ENCODE measurements at regions not wholly inside any gene's neighbourhood (a gene's known extent, or its start where the extent isn't known, plus 50 kb on each side); places are given as distances from the start of the nearest gene placed in this dataset.

DNA sequence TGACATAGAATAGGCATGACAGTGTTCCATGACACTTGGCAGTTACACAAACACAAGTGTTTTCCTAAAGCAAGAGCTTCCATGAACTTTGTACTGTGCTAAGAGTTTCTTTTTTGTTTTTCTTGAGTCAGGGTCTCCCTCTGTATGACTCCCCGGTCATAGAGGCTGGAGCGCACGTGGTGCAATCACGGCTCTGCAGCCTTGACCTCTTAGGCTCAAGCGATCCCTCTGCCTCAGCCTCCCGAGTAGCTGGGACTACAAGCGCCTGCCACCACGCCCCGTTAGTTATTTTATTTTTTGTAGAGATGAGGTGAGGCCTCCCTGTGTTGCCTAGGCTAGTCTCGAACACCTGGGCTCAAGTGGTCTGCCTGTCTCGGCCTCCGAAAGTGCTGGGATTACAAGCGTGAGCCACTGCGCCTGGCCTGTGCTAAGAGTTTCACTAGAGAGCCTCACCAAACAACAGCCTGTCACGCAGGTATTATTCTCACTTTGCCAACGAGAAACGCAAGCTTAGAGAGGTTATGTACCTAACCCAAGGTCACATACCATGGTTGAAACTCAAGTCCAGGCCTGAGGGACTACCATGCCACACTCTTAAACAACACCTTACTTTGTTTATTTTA, 355.9 kb downstream of the KLF12 start:
- H3K36me3 ChIP-seq (ENCODE audit: insufficient read depth, low read length) = peaks cover 4% of the 10 kb centered on the region
- H3K9me3 ChIP-seq (replicated peaks; ENCODE audit: low read length) = no peaks in the 10 kb centered on the region
- no peaks in the 10 kb centered on the region for H3K27me3 ChIP-seq (ENCODE audit: control insufficient read depth, insufficient read depth, low read length)
- H3K9ac ChIP-seq (ENCODE audit: low read depth, low read length) = no peak overlapping the region
- no peaks in the 10 kb centered on the region for H3K4me1 ChIP-seq (ENCODE audit: control insufficient read depth, insufficient read depth, low read length)
- no peak overlapping the region for H3K4me2 ChIP-seq (ENCODE audit: low read length)
- no peak overlapping the region for H3K4me3 ChIP-seq (ENCODE audit: low read length)

DNA sequence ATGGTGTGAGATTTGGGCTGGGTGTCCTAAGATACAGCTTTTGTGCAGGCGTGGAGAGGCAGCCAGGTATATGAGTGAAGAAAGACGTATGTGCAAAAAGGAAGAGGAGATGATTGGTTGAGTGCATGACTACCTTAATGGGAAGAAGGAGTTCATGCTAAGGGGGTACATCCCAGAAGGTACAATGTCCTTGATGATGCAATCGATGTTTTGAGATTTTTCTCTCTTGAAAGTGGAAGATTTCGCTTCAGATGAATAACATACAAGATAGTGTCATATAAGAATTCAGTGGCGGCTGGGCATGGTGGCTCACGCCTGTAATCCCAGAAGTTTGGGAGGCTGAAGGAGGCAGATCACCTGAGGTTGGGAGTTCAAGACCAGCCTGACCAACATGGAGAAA, 357.1 kb downstream of the KLF12 start:
- Histone ChIP-seq H3K9ac (ENCODE audit: low read depth, low read length) (no peak overlapping the region), H3K4me3 (ENCODE audit: low read length) (no peak overlapping the region), H3K4me1 (ENCODE audit: control insufficient read depth, insufficient read depth, low read length) (no peaks in the 10 kb centered on the region), H3K36me3 (ENCODE audit: insufficient read depth, low read length) (peaks cover 12% of the 10 kb centered on the region), H3K27me3 (ENCODE audit: control insufficient read depth, insufficient read depth, low read length) (no peaks in the 10 kb centered on the region), H3K4me2 (ENCODE audit: low read length) (no peak overlapping the region), H3K9me3 (replicated peaks; ENCODE audit: low read length) (no peaks in the 10 kb centered on the region)

DNA sequence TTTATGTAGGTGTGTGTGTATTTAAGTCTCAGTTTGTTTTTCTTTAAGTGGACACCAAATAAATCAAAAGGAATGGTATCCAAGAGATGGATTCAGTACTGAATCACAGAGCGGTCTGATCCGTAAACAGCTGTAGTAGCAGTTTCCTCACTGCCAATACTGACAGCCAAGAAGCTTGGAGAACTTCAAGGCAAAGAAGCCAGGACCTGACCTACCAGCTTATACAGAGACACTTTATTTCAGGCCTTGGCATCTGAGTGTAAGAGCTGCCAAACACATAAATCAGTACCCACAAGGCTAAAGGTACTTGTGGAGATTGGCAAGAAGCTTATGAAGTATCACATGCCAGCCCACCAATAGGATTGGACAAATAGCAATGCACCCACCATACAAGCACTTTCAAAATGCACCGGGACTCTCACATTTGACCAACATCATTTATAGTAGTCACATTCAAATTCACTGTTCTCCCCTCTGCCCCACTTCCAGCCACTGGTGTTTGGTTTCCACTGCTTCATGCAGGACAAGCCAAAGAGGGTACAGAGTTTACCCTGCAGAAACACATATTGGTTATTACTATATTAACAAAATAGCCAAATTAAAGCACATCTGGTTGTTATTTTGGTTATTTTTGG, 357.9 kb downstream of the KLF12 start:
- H3K9ac ChIP-seq (ENCODE audit: low read depth, low read length) = no peak overlapping the region
- H3K4me3 ChIP-seq (ENCODE audit: low read length) = no peak overlapping the region
- H3K27me3 ChIP-seq (ENCODE audit: control insufficient read depth, insufficient read depth, low read length) = no peaks in the 10 kb centered on the region
- no peaks in the 10 kb centered on the region for H3K9me3 ChIP-seq (replicated peaks; ENCODE audit: low read length)
- H3K36me3 ChIP-seq (ENCODE audit: insufficient read depth, low read length) = peaks cover 12% of the 10 kb centered on the region
- no peaks in the 10 kb centered on the region for H3K4me1 ChIP-seq (ENCODE audit: control insufficient read depth, insufficient read depth, low read length)
- H3K4me2 ChIP-seq (ENCODE audit: low read length) = no peak overlapping the region

DNA sequence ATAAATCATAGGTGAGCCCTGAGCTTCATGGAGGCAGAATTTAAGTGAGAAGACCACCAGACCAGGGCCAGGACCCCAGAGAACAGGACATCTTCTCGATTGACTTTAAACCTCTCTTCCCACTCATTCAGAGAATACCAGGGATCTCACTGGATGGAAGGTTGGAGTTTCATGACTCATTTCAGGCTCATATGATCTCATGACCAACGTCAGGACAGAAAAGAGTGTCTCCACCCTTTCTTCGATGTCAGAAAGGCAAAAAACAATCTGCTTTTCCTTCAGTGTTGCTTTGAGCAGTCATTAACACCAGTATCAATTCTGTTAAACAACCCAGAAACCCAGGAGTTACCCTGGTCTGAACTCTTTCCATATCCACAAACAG, 361.0 kb downstream of the KLF12 start:
- Histone ChIP-seq H3K9ac (ENCODE audit: low read depth, low read length) (no peak overlapping the region), H3K4me1 (ENCODE audit: control insufficient read depth, insufficient read depth, low read length) (no peaks in the 10 kb centered on the region), H3K4me2 (ENCODE audit: low read length) (no peak overlapping the region), H3K4me3 (ENCODE audit: low read length) (no peak overlapping the region), H3K9me3 (replicated peaks; ENCODE audit: low read length) (no peaks in the 10 kb centered on the region), H3K27me3 (ENCODE audit: control insufficient read depth, insufficient read depth, low read length) (no peaks in the 10 kb centered on the region), H3K36me3 (ENCODE audit: insufficient read depth, low read length) (peaks cover 12% of the 10 kb centered on the region)

DNA sequence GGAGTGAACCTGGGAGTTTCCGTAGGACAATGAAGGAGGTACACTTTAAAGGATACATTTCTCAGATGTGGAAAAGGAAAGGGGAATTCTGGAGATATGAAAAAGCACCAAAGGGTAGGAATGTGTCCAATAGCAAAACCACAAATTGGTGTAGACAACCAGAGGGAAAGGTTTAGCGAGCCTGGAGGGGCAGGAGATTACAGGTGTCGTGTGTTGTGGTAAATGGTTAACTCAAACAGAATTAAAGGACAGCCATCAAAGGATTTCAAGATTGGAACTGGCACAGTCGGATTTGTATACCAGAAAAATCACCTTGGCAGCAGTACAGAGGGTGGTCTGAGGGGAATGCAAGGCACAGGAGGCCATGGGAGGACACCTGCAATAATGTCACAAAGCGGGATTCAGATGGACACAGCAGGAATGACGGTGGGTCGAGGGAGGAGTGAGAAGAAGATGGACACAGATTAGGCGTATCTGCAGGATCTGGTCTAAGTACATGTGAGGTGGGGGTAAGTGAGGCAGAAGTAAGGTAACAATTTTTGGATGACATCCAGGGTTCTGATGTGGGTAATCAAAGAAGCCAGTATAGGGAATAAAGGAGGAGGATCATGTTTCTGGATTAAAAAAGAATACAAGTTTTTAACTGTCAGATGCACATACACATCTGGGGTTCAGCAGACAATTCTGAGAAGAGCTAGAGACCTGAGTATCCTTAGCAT, 361.6 kb downstream of the KLF12 start:
- Histone ChIP-seq H3K4me3 (ENCODE audit: low read length) (no peak overlapping the region), H3K9ac (ENCODE audit: low read depth, low read length) (no peak overlapping the region), H3K36me3 (ENCODE audit: insufficient read depth, low read length) (peaks cover 12% of the 10 kb centered on the region), H3K27me3 (ENCODE audit: control insufficient read depth, insufficient read depth, low read length) (no peaks in the 10 kb centered on the region), H3K4me1 (ENCODE audit: control insufficient read depth, insufficient read depth, low read length) (peaks cover 4% of the 10 kb centered on the region), H3K9me3 (replicated peaks; ENCODE audit: low read length) (no peaks in the 10 kb centered on the region), H3K4me2 (ENCODE audit: low read length) (no peak overlapping the region)

DNA sequence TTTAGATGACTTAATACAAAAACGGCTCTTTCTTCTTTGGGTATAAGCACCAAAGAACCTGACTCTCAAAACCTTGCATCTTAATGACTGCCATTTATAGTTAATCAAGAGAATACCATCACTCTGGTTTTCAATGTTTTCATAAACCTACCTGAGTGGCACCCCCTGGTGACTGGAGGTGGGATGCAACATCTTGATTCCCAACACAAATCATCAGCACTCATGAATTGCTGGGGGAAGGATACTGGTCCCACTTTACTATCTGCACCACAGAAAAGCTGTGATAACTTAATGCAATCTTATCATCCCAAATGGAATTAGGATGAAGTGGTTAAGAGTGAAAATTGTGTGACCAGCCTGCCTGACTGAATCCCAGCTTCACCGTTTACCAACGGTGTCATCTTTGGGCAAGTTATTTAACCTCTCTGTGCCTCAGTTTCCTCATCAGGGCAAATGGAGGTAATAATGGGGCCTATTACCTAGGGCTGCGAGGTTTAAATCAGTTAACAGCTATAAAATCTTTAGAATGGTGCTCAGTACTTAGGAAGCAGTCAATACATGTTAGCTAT, 366.4 kb downstream of the KLF12 start:
- H3K4me2 ChIP-seq (ENCODE audit: low read length) = no peak overlapping the region
- H3K36me3 ChIP-seq (ENCODE audit: insufficient read depth, low read length) = peaks cover 9% of the 10 kb centered on the region
- H3K9me3 ChIP-seq (replicated peaks; ENCODE audit: low read length) = no peaks in the 10 kb centered on the region
- no peak overlapping the region for H3K9ac ChIP-seq (ENCODE audit: low read depth, low read length)
- no peak overlapping the region for H3K4me3 ChIP-seq (ENCODE audit: low read length)
- no peaks in the 10 kb centered on the region for H3K27me3 ChIP-seq (ENCODE audit: control insufficient read depth, insufficient read depth, low read length)
- H3K4me1 ChIP-seq (ENCODE audit: control insufficient read depth, insufficient read depth, low read length) = peaks cover 26% of the 10 kb centered on the region

DNA sequence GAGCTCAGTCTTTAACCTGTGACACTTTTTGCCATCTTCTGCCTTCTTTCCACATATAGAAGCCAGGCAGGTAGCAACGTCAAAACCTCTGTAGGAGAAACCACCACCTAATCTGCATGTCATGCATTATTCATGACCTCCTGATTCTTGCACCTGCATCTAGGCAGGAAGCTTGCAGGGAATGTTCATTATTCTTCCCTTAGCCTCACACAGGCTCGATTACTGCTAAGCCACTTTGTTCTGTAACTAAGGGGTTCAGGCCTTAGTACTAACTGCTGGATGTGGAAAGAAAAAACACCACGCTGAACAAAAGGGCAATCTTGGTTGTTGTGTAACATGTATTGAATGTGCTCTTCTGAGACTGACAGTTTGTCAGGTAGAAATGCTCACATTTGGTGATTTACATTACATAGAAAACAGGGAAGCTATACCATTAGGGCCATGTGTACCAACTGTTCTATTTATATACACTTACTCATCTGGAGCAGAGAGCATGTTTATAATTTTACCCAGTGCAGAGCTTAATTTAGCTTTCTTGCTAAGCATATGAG, 366.9 kb downstream of the KLF12 start:
- H3K9ac ChIP-seq (ENCODE audit: low read depth, low read length) = no peak overlapping the region
- no peak overlapping the region for H3K4me3 ChIP-seq (ENCODE audit: low read length)

DNA sequence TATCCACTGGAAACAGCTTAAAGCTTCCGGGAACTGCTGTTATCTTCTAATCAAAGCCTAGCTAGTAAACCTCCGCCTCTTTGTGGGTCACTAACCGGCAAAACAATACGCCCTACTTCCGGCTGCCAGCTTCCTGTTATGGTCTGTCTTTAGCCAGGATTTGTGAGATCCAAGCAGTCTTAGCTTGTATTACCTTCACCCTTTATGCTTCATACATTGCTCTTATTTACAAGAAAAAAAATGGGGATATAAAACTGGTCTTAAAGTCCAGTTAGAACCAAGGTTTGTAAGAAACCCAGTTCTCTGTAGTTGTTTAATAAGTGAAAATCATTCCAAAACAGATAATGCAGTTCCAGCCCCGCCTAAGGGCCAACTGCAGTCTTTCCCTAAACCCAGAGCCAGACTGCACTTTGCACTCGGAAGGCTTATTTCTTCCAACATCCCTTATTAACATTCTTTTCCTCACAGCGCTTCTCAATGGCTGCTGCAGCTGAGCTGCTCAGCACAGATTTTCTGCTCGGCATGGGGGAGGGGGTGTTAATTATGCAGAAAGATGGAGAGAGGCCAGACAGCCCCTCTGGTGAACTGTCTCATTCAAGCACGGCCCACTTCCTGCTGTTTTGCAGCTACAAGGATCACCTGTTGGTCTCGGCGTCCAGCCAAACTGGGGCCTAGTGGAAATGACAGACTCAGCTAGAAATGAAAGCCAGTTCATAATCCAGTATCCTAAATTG, 368.4 kb downstream of the KLF12 start:
- Histone ChIP-seq H3K4me3 (ENCODE audit: low read length) (no peak overlapping the region), H3K4me2 (ENCODE audit: low read length) (peak overlapping the region; percentile 51), H3K27me3 (ENCODE audit: control insufficient read depth, insufficient read depth, low read length) (no peaks in the 10 kb centered on the region), H3K9ac (ENCODE audit: low read depth, low read length) (peak overlapping the region; percentile 33), H3K9me3 (replicated peaks; ENCODE audit: low read length) (no peaks in the 10 kb centered on the region), H3K36me3 (ENCODE audit: insufficient read depth, low read length) (peaks cover 7% of the 10 kb centered on the region), H3K4me1 (ENCODE audit: control insufficient read depth, insufficient read depth, low read length) (peaks cover 26% of the 10 kb centered on the region)

More for the DNA sequence above, 366.9 kb downstream of the KLF12 start:
- H3K27me3 ChIP-seq (ENCODE audit: control insufficient read depth, insufficient read depth, low read length) = no peaks in the 10 kb centered on the region
- no peak overlapping the region for H3K4me2 ChIP-seq (ENCODE audit: low read length)
- peaks cover 26% of the 10 kb centered on the region for H3K4me1 ChIP-seq (ENCODE audit: control insufficient read depth, insufficient read depth, low read length)
- no peaks in the 10 kb centered on the region for H3K9me3 ChIP-seq (replicated peaks; ENCODE audit: low read length)
- peaks cover 7% of the 10 kb centered on the region for H3K36me3 ChIP-seq (ENCODE audit: insufficient read depth, low read length)

DNA sequence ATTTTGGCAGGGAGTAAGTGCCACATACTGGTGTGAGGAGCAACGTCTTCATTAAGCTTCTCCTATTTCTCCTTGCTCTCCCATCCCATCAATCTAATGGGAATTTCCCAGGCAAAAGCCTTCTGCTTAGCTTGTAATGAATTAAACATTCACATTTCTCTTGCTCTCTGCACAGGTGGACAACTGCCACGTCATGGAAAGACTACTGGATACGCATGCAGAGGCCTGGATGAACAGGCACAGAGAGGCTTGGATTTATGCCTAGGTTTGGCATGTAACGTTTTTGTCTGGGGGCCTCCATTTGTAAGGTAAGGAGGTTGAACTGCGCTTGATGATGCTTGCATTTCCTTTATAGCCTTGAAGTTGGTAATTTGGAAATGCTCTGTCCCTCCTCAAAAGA, 374.8 kb downstream of the KLF12 start:
- Histone ChIP-seq H3K9ac (ENCODE audit: low read depth, low read length) (no peak overlapping the region), H3K9me3 (replicated peaks; ENCODE audit: low read length) (no peaks in the 10 kb centered on the region), H3K36me3 (ENCODE audit: insufficient read depth, low read length) (peaks cover 13% of the 10 kb centered on the region), H3K4me3 (ENCODE audit: low read length) (no peak overlapping the region), H3K27me3 (ENCODE audit: control insufficient read depth, insufficient read depth, low read length) (no peaks in the 10 kb centered on the region), H3K4me2 (ENCODE audit: low read length) (no peak overlapping the region), H3K4me1 (ENCODE audit: control insufficient read depth, insufficient read depth, low read length) (no peaks in the 10 kb centered on the region)

DNA sequence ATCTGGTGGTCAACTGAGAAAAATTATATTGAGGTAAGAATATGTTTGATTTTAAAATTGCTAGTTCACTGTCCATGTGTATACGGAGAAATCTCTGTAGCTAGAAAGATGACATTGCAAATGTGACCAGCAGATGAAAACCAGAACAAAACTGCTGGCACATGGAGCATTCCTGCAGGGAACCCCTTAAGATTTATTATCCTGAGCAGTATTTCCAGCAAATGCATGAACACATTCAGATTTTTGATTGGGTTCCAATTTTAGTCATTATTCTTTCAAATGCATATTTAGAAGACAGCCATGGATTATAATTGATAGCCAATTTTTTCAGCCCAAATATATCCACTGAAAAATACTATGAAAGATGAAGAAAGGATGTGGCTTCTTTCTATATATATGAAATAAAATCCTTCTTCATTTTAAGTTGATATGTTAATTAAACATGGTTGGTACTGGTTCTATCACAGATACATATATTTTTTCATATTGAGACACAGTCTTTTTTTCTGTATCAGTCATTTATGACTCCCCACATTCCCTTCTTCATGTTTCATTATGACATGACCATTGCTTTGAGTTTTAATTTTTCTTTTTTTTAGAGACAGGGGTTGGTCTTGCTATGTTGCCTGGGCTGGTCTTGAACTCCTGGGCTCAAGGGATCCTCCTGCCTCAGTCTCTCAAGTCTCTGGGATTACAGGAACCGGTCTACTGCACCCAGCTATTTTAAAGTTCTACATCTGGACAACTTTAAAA, 376.5 kb downstream of the KLF12 start:
- no peaks in the 10 kb centered on the region for H3K9me3 ChIP-seq (replicated peaks; ENCODE audit: low read length)
- H3K36me3 ChIP-seq (ENCODE audit: insufficient read depth, low read length) = peaks cover 9% of the 10 kb centered on the region
- H3K4me1 ChIP-seq (ENCODE audit: control insufficient read depth, insufficient read depth, low read length) = no peaks in the 10 kb centered on the region
- H3K4me2 ChIP-seq (ENCODE audit: low read length) = no peak overlapping the region
- H3K27me3 ChIP-seq (ENCODE audit: control insufficient read depth, insufficient read depth, low read length) = no peaks in the 10 kb centered on the region
- no peak overlapping the region for H3K4me3 ChIP-seq (ENCODE audit: low read length)
- H3K9ac ChIP-seq (ENCODE audit: low read depth, low read length) = no peak overlapping the region

Measured in skeletal muscle satellite cell (primary cell).